Stimulated activated CD4-positive, alpha-beta T cell treated with anti-CD3 and anti-CD28 coated beads, TNF-alpha, amount 100 ng/mL, for 1 hour (primary cell): ENCODE measurements at regions not wholly inside any gene's neighbourhood (a gene's known extent, or its start where the extent isn't known, plus 50 kb on each side); places are given as distances from the start of the nearest gene placed in this dataset.

Source experiments
- DNase-seq, 3 donors: peaks; one replicate each; pipeline ENCODE4 v3.0.0-alpha.2; 2020; ENCODE audit warnings: low read depth in 3 of 3, low spot score in 1 of 3

DNA sequence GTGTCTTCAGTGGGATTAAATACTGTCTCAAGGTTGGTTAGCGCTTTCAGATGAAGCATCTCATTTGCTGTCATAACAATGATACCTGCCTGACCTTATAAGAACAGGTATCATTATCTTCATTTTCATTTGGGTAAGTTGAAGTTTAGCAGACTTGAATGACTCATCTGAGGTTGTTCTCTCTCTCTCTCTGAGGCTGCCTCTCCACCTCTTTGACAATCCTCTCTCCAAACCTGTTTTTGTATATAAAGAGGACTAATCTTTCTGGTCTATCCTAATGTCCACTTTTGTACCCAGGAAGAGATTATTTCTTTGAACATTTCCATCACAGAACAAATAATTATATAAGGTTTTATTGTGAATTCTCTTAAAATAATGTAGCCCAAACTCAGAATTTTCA, 291.4 kb downstream of the KLF6 start:
- DNase-seq, result no peak

GRCh38 chr10:3491571-3491970, 293.4 kb downstream of the KLF6 start:
- no peak for DNase-seq

DNA sequence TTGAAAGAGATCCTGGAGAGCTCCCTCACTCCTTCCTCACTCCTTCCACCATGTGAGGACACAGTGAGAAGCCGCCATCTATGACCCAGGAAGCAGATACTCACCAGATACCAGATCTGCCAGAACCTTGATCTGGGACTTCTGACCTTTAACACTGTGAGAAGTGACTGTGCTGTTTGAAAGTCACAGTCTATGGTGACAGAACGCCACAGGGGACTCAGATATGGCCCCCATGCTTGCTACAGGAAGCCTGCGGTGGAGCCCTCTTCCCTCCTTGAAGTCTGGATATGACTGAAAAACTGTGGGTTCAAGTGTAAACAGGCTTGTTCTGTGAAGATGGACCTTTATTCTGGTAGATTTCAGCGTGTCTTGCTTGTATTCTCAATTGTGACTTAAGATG, 297.8 kb downstream of the KLF6 start:
- DNase-seq, result no peak

GRCh38 chr10:3486346-3487065, 298.5 kb downstream of the KLF6 start:
- DNase-seq, result no peak

GRCh38 chr10:3485057-3485686, 299.8 kb downstream of the KLF6 start:
- no peak for DNase-seq

- no peak for DNase-seq
These were observed 300.5 kb downstream of the KLF6 start for GRCh38 chr10:3484306-3485056.

- no peak for DNase-seq
These were observed 302.6 kb downstream of the KLF6 start for GRCh38 chr10:3482200-3482993.

GRCh38 chr10:3481496-3481895, 303.5 kb downstream of the KLF6 start:
- DNase-seq, result no peak

DNA sequence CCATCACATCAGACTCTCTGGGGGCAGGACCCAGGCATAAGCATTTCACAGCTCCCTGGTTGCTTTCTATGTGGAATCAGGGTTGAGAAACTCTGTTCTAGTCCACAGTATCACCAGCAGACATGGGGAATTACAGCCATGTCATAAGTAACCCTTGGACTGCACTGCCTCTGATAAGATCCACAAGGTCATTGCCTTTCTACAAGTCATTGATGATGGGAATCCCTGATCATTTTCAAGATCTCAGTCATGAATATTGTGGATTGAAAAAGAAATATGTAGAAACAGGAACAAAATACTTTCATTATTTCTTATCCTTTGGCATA, 304.1 kb downstream of the KLF6 start:
- DNase-seq, result no peak

DNA sequence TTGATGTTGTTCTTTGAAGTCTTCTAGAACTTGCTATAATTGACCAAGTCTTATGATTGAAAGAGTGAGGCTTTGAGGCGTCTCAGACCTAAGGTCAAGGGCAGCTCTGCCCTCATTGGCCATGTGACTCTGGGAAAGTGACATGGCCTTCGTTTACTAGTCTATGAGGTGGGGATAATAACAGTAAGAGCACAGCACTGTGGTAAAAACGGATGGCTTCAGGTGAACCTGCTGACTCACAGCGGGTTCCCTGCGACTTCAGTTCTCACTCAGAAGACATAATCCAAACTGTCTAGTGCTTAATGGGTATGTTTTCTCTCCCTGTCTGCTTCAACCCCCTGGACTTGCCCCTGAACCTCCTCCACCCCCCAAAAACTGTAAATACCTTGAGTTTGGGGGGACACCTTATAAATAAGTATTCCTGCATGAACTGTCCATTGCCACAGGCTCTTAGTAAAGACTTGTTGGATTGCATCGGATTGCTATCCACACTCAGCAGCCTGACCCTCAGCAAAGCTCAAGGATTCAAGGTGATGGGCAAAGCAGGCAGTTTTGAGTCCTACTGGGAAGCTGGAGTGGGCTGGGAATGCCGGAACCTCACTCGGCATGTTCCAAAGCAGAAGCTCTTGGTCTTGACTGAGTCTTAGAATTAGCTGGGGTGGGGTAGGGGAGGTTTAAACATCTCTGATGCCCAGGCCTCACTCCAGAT, 304.6 kb downstream of the KLF6 start:
- no peak for DNase-seq

- DNase-seq, result no peak
These were observed 306.2 kb upstream of the PITRM1 start for GRCh38 chr10:3478632-3479240.

GRCh38 chr10:3478153-3478552, 305.6 kb upstream of the PITRM1 start:
- no peak for DNase-seq

DNA sequence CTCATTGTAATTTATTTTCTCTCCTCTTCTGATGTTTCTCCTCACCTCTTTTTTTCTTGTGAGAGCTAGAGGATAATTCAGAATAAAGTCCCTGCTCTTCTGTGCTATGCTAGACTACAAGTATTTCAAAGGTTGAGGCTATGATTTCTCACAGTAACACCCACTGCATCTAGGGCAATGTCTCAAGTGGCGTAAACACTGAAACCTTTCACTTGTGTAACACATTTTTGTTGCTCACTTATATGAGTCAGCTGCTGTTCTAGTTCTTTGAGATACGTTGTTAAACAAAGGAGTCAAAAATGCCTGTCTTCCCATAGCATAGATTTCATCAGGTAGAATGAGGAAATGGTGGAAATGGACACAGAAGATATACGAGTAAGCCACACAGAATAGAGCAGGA, 305.1 kb upstream of the PITRM1 start:
- DNase-seq, result no peak

GRCh38 chr10:3476640-3477448, 304.3 kb upstream of the PITRM1 start:
- DNase-seq, result no peak

DNA sequence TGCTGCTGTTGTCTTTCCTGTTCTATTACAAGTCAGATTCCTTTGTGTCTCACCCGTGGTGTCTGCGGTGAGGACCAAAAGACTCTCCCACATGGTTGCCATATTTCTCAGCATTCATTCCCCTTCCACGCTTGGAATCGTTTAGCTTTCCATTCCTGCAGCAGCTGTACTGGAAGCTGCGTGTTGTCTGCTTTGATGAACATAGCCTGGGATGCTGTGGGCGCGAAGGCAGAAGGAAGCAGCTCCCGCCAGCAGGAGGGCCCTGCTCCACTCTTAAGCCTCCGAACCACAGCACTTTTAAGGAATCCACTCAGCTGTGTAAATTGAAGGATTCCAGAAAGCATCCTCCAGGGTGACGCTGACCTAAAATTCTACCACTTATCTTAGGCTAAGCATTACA, 303.6 kb upstream of the PITRM1 start:
- no peak for DNase-seq

- DNase-seq, result no peak
These were observed 302.8 kb upstream of the PITRM1 start for GRCh38 chr10:3475367-3475766.

GRCh38 chr10:3474266-3474665, 301.7 kb upstream of the PITRM1 start:
- DNase-seq, result no peak

- no peak for DNase-seq
These were observed 300.7 kb upstream of the PITRM1 start for GRCh38 chr10:3473271-3473670.

DNA sequence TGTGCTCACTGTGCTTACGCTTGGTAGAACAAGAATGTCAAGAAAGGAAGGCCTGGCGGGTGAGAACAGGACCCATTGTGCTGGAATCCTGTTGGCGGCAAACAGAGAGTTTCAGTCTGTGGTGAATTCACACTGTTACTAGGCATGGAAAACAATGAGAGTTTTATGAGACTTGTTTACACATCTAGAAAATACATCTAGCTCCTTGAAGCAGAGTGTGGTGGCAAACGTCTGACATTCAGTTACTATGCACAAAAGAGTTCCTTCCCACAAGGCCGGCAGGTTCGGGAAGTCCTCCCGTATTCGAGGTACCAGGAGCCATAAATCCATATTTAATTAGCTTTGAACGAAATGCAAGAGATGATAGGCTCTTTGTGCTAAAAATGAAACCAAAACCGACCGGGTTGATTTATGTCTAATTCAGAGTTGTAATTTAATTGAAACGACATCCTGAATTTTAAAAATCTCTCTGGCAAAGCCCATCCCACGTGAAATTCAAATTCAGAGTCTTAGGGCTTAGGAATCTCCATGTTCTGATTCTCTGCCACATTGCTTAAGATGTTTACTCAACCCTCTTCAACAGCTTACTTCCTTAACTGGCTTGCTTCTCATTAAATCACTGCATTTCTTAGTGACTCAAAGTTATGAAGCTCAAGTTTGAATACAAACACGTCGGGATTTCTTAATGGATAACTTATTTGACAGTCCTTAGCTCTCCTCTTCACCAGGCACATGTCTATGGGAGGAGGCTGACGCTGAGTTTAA, 299.9 kb upstream of the PITRM1 start:
- no peak for DNase-seq
